ENCODE measurements at regions not wholly inside any gene's neighbourhood (a gene's known extent, or its start where the extent isn't known, plus 50 kb on each side); places are given as distances from the start of the nearest gene placed in this dataset.

DNA sequence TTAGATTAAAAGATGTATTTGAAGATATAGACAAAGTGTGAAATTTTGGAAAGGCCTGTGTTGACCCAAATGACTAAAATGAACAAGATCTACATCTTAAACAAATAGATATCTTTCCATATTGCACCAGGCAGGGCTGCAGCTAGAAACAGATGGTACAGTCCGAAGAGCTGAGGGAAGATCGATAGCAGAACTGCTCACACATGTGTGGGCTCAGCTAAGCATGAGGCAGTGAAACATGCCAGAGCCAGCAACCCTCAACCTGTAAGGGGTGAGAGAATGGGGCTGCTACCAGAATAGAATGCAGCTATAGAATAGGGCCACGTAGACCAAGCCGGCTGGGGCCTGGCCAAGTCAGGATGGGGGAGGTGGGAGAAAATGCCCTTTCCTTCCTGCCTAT is 87.8 kb downstream of the SLC5A7 start:
- Histone ChIP-seq H3F3A (ENCODE audit: insufficient read depth) (no peaks in the 10 kb centered on the region), H3K36me3 (ENCODE audit: low read length) (no peaks in the 10 kb centered on the region), H3K9ac (ENCODE audit: low read length) (no peak overlapping the region), H4K20me1 (ENCODE audit: low read depth, low read length) (no peaks in the 10 kb centered on the region), H3K9me2 (replicated peaks; ENCODE audit: insufficient read depth, low read length) (no peaks in the 10 kb centered on the region), H3K27me3 (ENCODE audit: low read length) (no peaks in the 10 kb centered on the region), H2AFZ (ENCODE audit: low read depth, low read length, severe bottlenecking) (no peak overlapping the region), H3K9me3 (ENCODE audit: insufficient read depth, low read length) (no peaks in the 10 kb centered on the region), H3K4me2 (ENCODE audit: low read depth, low read length, poor library complexity, severe bottlenecking) (no peak overlapping the region), H3K4me3 (ENCODE audit: insufficient read depth, low read length, poor library complexity, severe bottlenecking) (no peak overlapping the region), H3K79me2 (ENCODE audit: insufficient read depth, low read length) (no peaks in the 10 kb centered on the region), H3K27ac (ENCODE audit: low read depth, low read length) (no peak overlapping the region)
- no peak for TF ChIP-seq EZH2phosphoT487 (conservative IDR thresholded peaks at IDR 0.05; ENCODE audit: low read length)
- TF ChIP-seq, protein P1, sequence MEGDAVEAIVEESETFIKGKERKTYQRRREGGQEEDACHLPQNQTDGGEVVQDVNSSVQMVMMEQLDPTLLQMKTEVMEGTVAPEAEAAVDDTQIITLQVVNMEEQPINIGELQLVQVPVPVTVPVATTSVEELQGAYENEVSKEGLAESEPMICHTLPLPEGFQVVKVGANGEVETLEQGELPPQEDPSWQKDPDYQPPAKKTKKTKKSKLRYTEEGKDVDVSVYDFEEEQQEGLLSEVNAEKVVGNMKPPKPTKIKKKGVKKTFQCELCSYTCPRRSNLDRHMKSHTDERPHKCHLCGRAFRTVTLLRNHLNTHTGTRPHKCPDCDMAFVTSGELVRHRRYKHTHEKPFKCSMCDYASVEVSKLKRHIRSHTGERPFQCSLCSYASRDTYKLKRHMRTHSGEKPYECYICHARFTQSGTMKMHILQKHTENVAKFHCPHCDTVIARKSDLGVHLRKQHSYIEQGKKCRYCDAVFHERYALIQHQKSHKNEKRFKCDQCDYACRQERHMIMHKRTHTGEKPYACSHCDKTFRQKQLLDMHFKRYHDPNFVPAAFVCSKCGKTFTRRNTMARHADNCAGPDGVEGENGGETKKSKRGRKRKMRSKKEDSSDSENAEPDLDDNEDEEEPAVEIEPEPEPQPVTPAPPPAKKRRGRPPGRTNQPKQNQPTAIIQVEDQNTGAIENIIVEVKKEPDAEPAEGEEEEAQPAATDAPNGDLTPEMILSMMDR (IDR thresholded peaks at IDR 0.05; ENCODE audit: insufficient read depth, low read length, poor library complexity, severe bottlenecking) = no peak

DNA sequence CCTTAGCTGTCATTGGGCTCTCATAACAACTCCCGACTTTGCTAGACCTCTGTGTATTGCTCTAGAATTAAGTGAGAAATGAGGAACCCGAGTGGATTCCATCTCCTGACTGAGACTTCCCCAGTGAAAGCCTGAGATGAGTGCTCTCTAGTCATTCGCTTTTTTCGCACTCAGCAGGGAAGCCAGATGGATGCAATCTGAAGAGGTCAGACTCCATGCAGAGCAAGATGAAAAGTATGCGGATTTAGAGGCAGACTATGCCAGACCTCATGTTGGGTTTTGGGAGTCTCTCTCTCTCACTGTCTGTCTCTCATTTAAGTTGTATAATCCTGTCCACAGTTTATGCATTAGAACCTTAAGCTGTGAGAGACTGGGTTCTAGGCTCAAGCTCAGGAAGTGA is 88.6 kb downstream of the SLC5A7 start:
- Histone ChIP-seq H2AFZ (ENCODE audit: low read depth, low read length, severe bottlenecking) (no peak overlapping the region), H3K79me2 (ENCODE audit: insufficient read depth, low read length) (no peaks in the 10 kb centered on the region), H3K27me3 (ENCODE audit: low read length) (no peaks in the 10 kb centered on the region), H3K9me2 (replicated peaks; ENCODE audit: insufficient read depth, low read length) (no peaks in the 10 kb centered on the region), H3K9ac (ENCODE audit: low read length) (no peak overlapping the region), H3F3A (ENCODE audit: insufficient read depth) (no peaks in the 10 kb centered on the region), H4K20me1 (ENCODE audit: low read depth, low read length) (no peaks in the 10 kb centered on the region), H3K36me3 (ENCODE audit: low read length) (no peaks in the 10 kb centered on the region), H3K9me3 (ENCODE audit: insufficient read depth, low read length) (no peaks in the 10 kb centered on the region), H3K4me3 (ENCODE audit: insufficient read depth, low read length, poor library complexity, severe bottlenecking) (no peak overlapping the region), H3K4me2 (ENCODE audit: low read depth, low read length, poor library complexity, severe bottlenecking) (no peak overlapping the region), H3K27ac (ENCODE audit: low read depth, low read length) (no peak overlapping the region)
- TF ChIP-seq EZH2phosphoT487 (conservative IDR thresholded peaks at IDR 0.05; ENCODE audit: low read length) = no peak
- TF ChIP-seq, protein P1 (IDR thresholded peaks at IDR 0.05; ENCODE audit: insufficient read depth, low read length, poor library complexity, severe bottlenecking) = no peak

DNA sequence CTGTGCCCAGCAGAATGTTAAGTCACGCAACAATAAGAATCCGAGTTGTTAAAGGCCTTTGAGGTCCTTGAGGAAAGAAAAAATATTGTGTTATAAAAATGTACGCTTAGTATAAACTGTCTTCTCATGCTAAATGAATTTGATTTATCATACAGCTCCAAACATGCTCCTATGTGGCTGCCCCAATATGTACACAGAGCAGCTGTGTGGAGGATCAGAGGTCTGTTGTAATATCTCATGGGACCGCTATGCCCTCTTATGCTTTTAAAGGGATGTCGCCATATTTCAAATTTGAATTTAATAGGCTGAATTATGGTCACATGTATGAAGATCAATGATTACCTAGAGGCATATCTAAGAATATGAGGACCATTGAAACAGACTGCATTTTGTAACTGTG is 90.2 kb downstream of the SLC5A7 start:
- H3K4me2 ChIP-seq (ENCODE audit: low read depth, low read length, poor library complexity, severe bottlenecking) = no peak overlapping the region
- no peak overlapping the region for H3K9ac ChIP-seq (ENCODE audit: low read length)
- H3K27ac ChIP-seq (ENCODE audit: low read depth, low read length) = no peak overlapping the region
- no peaks in the 10 kb centered on the region for H3K79me2 ChIP-seq (ENCODE audit: insufficient read depth, low read length)
- H2AFZ ChIP-seq (ENCODE audit: low read depth, low read length, severe bottlenecking) = no peak overlapping the region
- no peak overlapping the region for H3K4me3 ChIP-seq (ENCODE audit: insufficient read depth, low read length, poor library complexity, severe bottlenecking)
- no peaks in the 10 kb centered on the region for H3F3A ChIP-seq (ENCODE audit: insufficient read depth)
- H3K9me2 ChIP-seq (replicated peaks; ENCODE audit: insufficient read depth, low read length) = no peaks in the 10 kb centered on the region
- H3K27me3 ChIP-seq (ENCODE audit: low read length) = no peaks in the 10 kb centered on the region
- no peaks in the 10 kb centered on the region for H3K9me3 ChIP-seq (ENCODE audit: insufficient read depth, low read length)
- H3K36me3 ChIP-seq (ENCODE audit: low read length) = no peaks in the 10 kb centered on the region
- TF ChIP-seq, protein P1 (IDR thresholded peaks at IDR 0.05; ENCODE audit: insufficient read depth, low read length, poor library complexity, severe bottlenecking) = no peak
- no peak for TF ChIP-seq EZH2phosphoT487 (conservative IDR thresholded peaks at IDR 0.05; ENCODE audit: low read length)
- no peaks in the 10 kb centered on the region for H4K20me1 ChIP-seq (ENCODE audit: low read depth, low read length)

Measured in SU-DHL-6 (cell line).